Psoas muscle (tissue), 7 donors: ENCODE measurements at regions not wholly inside any gene's neighbourhood (a gene's known extent, or its start where the extent isn't known, plus 50 kb on each side); places are given as distances from the start of the nearest gene placed in this dataset.
A peak's percentile ranks its signal among the peaks of the same experiment; 100 is the strongest.

Experiments
- ATAC-seq, 4 donors: fragments of 200-7000 bp; cut with Tn5 transposase; one replicate each; pipeline ENCODE4 v1.9.1; 2020; ENCODE audit warnings: moderate library complexity in 3 of 4, mild to moderate bottlenecking in 2 of 4
- DNase-seq, 2 donors: peaks; one replicate each; pipeline ENCODE4 v3.0.0-alpha.2; 2020
- H3K27ac ChIP-seq: fragments of 200-600 bp; one replicate; pipeline ENCODE4 v1.8.0; 2022
- H3K27me3 ChIP-seq, 3 donors: fragments of 200-600 bp in 1 of 3; one replicate each; pipeline versions ENCODE4 v1.6.1 to v1.8.0; 2013 to 2022; ENCODE audit warnings: low read length in 2 of 3, mild to moderate bottlenecking in 2 of 3, moderate library complexity in 1 of 3; ENCODE audit not compliant: insufficient read depth in 3 of 3
- H3K36me3 ChIP-seq, 2 donors: fragments of 200-600 bp in 1 of 2; one replicate each; pipeline versions ENCODE4 v1.6.1 to v1.8.0; 2013 to 2022; ENCODE audit warnings: low read depth in 1 of 2, mild to moderate bottlenecking in 1 of 2, moderate library complexity in 1 of 2; ENCODE audit not compliant: insufficient read depth in 1 of 2
- H3K4me1 ChIP-seq: fragments of 200-600 bp; one replicate; pipeline ENCODE4 v1.8.0; 2022
- H3K4me3 ChIP-seq: fragments of 200-600 bp; one replicate; pipeline ENCODE4 v1.8.0; 2022; ENCODE audit warnings: mild to moderate bottlenecking
- H3K9me3 ChIP-seq: fragments of 200-600 bp; one replicate; pipeline ENCODE4 v1.8.0; 2022
- WGBS, 3 donors: extraction: QIAGEN DNeasy Blood & Tissue Kit; methylation state at CpG; one replicate each; pipeline versions ENCODE4 v1.1.6 to v1.1.7; 2013; 5-methylcytosine and 5-hydroxymethylcytosine counted together
- intact Hi-C, 2 donors: fragments of 100-400 bp; cut with DNase I; formaldehyde crosslinking; loops; one replicate each; pipeline versions ENCODE4 v1.11.0 to v1.14.2; 2022
- TF ChIP-seq, protein P1 (sequence below): fragments of 200-600 bp; IDR thresholded peaks from one replicate; pipeline ENCODE4 v1.8.0; 2022; ENCODE audit warnings: antibody characterized with exemption
- donor health status: healthy with polysubstance abuse.
- donor health status: DM: no; HTN: no; CAD: no; lungs with moderate emphysema.
- donor health status: Bipolar disorder and iron deficiency.
- donor health status: healthy.
- donor health status: DM: yes; HTN: yes; CAD: no.
- donor health status: DM: no; HTN: no; CAD: no.
- donor health status: DM: yes; HTN: yes; CAD: no.

DNA sequence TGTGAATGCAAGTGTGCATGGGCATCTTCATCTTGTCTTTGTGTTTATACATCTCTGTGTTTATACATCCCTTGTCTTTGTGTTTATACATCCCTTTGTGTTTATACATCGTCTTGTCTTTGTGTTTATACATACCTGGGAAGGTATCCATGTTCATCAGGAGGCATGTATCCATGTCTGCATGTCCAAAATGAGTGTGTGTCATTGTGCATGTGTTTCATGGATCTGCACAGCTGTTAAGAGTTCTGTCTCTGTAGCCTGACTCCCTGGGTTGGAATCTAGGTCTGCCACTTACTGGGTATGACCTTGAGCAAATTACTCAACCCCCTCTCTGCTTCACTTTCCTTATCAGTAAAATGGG is 50.1 kb upstream of the SIRPA start:
- Histone ChIP-seq H3K36me3 (no peaks in the 10 kb centered on the region), H3K27me3 (peaks cover 0 to 2% (median 0%) of the 10 kb centered on the region in 3 donors), H3K4me3 (no peak overlapping the region), H3K9me3 (no peaks in the 10 kb centered on the region), H3K4me1 (peaks cover 10% of the 10 kb centered on the region), H3K27ac (no peak overlapping the region)
- ATAC-seq (no peak), DNase-seq (no peak)
- intact Hi-C loops: no loop called here
- WGBS, 3 donors: 47 to 49% (median 47%) methylated on average over 1 of the region's 1 CpG
- TF ChIP-seq, protein P1, sequence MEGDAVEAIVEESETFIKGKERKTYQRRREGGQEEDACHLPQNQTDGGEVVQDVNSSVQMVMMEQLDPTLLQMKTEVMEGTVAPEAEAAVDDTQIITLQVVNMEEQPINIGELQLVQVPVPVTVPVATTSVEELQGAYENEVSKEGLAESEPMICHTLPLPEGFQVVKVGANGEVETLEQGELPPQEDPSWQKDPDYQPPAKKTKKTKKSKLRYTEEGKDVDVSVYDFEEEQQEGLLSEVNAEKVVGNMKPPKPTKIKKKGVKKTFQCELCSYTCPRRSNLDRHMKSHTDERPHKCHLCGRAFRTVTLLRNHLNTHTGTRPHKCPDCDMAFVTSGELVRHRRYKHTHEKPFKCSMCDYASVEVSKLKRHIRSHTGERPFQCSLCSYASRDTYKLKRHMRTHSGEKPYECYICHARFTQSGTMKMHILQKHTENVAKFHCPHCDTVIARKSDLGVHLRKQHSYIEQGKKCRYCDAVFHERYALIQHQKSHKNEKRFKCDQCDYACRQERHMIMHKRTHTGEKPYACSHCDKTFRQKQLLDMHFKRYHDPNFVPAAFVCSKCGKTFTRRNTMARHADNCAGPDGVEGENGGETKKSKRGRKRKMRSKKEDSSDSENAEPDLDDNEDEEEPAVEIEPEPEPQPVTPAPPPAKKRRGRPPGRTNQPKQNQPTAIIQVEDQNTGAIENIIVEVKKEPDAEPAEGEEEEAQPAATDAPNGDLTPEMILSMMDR: no peak

DNA sequence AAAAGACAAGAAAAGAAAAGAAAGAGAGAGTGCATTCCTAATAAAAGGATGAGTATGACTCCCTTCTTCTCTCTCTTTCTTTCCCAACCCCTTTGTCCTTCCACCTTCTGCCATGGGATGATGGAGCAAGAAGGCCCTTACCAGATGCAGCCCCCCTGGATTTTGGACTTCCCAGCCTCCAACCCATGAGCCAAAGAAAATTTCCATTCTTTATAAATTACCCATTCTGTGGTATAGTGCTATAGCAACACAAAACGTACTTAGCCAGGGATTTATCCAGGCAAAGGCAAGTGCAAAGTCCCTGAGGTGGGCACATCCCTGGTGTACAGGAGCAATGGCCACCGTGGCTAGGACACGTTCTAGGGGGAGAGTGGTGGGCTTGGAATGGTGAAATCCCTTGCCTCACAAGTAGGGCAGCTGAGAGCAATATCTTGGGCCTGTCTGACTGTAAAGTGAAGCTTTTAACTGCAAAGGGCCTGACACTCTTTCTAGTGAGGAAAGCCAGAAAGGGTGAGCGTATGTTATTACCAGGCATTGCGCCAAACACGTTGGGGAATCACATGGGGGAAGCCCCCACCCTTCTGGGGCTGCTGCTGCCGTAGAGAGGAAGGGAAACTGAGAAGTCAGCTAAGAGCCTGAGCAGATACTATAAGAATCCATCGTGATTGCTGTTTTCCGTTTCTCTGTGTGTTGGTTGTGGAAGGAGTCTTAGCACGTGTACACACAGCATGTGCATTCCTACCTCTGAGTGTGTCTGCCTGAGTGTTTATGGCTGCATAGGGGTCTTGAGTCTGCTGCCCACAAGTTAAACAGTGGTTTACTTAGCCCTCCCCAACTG is 50.7 kb upstream of the SIRPA start:
- DNase-seq (peak; percentile 42 to 66), ATAC-seq (peak in 1 of 4 donors; percentile 25)
- Histone ChIP-seq H3K4me3 (no peak overlapping the region), H3K4me1 (peaks cover 10% of the 10 kb centered on the region), H3K27ac (no peak overlapping the region), H3K27me3 (peaks cover 0 to 2% (median 0%) of the 10 kb centered on the region in 3 donors), H3K36me3 (no peaks in the 10 kb centered on the region), H3K9me3 (no peaks in the 10 kb centered on the region)
- TF ChIP-seq, protein P1: no peak
- intact Hi-C loops: no loop called here
- WGBS, 3 donors: 25 to 33% (median 31%) methylated on average over 10 of the region's 10 CpGs

DNA sequence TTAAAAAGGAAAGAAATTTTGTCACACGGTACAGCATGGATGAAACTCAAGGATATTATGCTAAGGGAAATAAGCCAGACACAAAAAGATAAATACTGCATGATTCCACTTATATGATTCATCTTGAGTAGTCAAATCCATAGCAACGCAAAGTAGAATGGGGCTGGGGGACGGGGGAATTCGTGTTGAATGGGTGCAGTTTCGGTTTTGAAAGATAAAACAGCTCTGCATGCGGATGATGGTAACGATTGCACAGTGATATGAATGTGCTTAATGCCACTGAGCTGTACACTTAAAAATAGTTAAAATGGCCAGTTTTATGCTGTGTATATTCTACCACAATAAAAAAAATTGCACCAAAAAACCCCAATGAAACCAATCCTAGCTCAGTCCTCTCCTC is 52.9 kb upstream of the SIRPA start:
- WGBS, 3 donors: 93 to 94% (median 93%) methylated on average over 7 of the region's 7 CpGs
- no peak overlapping the region for H3K27ac ChIP-seq
- no peaks in the 10 kb centered on the region for H3K9me3 ChIP-seq
- ATAC-seq (no peak), DNase-seq (no peak)
- H3K36me3 ChIP-seq: no peaks in the 10 kb centered on the region
- intact Hi-C loops: no loop called here
- H3K4me1 ChIP-seq: peaks cover 10% of the 10 kb centered on the region
- no peaks in the 10 kb centered on the region for H3K27me3 ChIP-seq
- H3K4me3 ChIP-seq: no peak overlapping the region
- TF ChIP-seq, protein P1: no peak

DNA sequence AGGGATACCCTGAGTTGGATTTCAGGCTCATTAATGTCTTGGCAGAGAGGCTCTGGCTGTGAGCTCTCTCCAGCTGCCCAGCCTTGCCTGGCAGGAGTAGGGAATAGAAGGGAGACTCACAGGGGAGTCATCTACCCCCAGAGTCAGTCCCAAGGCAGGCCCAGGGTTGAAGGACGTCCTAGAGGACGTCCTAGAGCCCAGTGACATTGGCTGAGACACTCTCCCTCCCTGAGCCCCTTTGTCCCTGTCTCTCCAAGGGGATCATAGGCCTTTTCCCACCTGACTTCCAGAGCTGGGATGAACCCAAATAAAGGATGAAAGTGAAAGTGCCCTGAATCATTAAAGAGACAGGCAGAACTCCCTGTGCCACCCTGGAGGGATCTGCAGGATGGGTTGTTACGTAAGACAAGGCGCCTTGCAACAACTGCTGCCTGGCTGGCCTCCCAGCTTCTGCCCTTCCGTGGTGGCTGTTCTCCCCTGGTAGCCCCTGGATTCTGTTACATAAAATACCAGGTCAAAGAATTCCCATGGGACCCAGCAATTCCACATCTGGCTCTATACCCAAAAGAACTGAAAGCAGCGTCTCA is 53.6 kb upstream of the SIRPA start:
- peaks cover 10% of the 10 kb centered on the region for H3K4me1 ChIP-seq
- peak; percentile 41 to 70 for DNase-seq
- no peak overlapping the region for H3K4me3 ChIP-seq
- WGBS, 3 donors: 22 to 44% (median 33%) methylated on average over 6 of the region's 6 CpGs
- TF ChIP-seq, protein P1: no peak
- H3K27me3 ChIP-seq: no peaks in the 10 kb centered on the region
- H3K9me3 ChIP-seq: no peaks in the 10 kb centered on the region
- H3K36me3 ChIP-seq: no peaks in the 10 kb centered on the region
- intact Hi-C loops: no loop called here
- peak overlapping the region; percentile 67 for H3K27ac ChIP-seq
- ATAC-seq: peak; percentile 75 to 79 (median 78)
